GM18507 (cell line): ENCODE measurements at regions not wholly inside any gene's neighbourhood (a gene's known extent, or its start where the extent isn't known, plus 50 kb on each side); places are given as distances from the start of the nearest gene placed in this dataset.

ENCODE experiments used
- DNase-seq: peaks from one replicate; pipeline ENCODE4 v3.0.0; 2011; ENCODE audit warnings: low read depth; ENCODE audit not compliant: insufficient read length; ENCODE audit errors: extremely low spot score
- FAIRE-seq: peaks from 2 replicates; lab custom pipeline; 2011; peaks lifted over from hg19 to GRCh38; lab: Jason Lieb, UNC

DNA sequence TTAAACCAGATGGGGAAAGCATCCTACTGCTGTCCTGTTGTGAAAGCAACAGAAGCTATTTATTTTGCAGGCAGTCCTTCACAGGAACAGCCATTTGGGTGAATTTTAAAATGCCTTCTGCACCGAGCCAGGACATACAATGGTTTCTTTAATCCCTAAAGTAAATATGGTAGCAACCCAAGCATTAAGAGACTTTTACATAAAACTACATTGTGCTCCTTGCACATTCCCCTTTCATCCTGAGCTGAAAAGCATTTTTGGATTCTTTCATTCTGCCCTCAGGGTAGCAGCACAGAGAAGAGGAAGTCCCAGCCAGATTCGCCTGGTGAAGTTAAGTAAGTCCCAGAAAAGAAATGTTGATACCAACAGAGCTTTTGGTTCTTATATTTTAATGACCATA is 84.0 kb upstream of the FAM3C start:
- FAIRE-seq = no peak
- DNase-seq = no peak

DNA sequence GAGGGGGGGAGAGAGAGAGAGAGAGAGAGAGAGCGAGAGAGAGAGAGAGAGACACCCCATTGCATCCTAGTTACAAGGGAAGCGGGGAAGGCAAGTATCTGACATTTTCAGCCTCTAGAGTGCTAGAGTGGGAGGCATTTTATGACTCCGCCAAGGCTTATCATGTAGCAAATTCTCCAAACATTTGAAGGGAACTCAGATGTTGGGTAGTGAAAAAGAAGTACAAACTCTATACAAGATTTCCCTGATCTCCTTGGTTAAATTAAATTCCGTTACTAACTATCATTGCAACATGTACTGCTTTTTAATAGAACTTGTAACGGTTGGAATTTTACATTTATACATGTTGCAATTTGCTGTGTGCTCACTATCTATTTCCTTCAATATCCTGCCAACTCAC is 83.4 kb upstream of the FAM3C start:
- no peak for FAIRE-seq

DNA sequence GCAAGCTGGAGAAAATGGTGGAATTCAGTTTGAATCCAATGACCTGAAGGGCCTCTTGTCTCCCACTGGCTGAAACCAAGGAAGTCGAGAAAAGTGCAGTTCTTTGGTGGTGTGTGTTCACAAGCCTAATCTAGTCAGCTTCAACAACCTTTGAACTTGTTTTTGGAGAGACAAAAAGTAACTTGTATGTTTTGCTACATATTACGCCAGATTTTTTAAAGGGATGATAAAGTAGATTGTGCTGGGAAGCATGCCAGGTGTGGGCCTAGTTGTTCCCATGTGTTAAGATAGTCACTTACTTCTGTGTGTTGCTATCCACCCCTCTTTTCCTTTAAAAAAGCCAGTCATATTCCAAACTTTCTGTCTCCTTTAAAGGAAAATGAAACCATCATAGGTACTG is 79.7 kb upstream of the FAM3C start:
- DNase-seq = no peak
- FAIRE-seq = no peak

More for the DNA sequence above, 83.4 kb upstream of the FAM3C start:
- no peak for DNase-seq

DNA sequence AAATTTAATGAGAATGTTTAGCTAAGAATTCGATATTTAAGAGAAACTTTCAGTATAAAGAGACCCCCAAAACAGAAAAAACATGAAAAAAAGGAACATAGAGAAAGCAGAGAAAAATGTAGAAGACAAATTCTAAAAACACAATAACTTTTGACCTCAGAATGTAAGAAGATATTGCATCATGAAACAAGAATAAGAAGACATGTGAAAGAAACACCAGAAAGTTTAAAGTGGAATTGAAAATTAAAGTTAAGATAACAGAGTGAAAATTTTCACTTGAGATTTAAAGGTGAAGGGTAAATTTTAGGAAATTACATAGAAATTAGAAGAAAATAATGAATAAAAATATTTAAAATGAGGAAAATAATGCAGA is 78.2 kb upstream of the FAM3C start:
- DNase-seq = no peak
- no peak for FAIRE-seq

DNA sequence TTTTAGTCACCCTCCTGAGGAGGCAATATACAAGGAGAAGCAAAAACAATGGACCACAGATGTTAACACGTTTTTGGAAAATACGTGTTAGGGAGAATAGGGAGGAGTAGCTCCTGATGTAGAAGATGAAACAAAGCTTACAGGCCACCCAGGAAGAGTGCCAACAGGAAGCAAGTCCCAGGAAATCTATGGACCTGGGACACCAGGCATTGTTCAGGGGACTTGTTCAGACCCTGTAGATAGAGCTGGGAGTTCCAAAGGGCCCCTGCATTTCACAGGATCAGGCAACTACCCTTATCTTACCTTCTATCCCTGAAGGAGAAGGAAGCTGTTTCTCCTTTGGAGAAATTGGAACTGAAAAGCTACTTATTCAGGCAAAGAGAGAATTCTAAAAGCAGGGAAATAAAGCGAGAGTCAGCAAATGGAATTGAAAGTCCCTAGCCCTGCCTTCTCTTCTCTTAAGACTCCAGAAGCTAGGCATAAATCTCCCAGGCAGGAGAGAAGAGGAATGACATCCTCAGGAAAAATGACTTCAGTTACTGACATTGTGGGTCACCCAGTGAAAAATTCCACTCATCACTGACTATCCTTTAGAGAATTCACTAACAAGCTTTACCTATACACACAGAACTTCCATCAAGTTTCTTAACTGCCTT is 77.7 kb upstream of the FAM3C start:
- no peak for FAIRE-seq
- DNase-seq = no peak

DNA sequence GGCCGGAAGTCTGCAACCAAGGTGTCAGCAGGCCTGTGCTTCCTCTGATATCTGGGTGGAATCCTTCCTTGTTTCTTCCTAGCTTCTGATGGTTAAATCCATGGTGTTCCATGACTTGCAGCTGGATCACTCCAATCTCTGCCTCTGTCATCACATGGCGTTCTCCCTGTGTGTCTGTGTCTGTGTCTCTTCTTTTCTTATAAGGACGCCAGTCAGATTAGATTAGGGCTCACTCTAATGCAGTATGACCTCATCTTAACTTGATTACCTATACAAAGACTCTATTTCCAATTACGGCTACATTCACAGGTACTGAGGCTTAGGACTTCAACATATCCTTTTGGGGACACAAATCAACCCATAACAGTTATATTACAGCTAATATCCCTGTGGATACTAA is 70.3 kb upstream of the FAM3C start:
- FAIRE-seq (no peak), DNase-seq (no peak)

DNA sequence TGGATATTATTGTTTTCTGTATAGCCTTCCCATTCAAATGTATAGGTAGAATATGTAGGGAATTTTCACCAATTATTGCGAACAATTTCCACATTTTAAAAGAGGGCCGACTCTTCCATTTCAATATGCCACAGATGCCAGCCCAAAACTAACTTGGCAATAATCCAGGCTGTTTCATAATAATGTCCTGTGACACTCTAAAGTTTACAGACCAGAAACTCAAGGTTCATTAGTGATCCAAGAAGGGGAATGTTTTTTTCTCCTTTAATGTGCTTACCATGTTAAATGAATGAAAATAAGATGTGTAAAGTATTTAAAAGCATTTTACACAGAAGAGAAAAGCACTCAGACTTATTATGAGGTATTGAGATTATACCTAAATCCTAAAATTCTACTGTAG is 63.0 kb upstream of the FAM3C start:
- DNase-seq (no peak), FAIRE-seq (no peak)

DNA sequence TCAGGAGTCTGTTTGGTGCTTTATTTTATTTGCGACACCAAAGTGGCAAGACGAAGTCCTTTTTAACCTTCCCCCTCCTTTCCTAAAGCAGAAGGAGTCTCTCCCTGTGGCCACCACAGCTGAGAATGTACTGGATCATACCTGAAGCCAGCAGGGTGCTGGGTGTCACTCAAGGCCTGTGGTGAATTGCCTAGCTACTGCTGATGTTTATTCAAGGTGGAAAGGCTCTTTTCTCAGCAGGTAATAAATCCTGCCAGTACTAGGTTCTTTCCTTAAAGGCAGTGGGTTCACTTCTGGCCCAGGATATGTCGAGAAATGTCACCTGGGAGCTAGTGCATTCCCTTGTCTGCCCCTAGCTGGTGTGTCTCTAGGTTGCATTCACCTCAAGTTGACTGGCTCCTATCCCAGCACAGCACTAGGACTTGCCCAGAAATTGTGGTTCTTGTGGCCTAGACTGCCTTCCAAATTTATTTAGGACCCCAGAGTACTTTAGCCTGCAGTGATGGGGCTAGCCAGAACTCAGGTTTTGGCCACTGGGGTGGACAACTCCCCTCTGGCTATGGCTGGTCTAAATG is 60.8 kb upstream of the FAM3C start:
- no peak for DNase-seq
- FAIRE-seq = no peak

DNA sequence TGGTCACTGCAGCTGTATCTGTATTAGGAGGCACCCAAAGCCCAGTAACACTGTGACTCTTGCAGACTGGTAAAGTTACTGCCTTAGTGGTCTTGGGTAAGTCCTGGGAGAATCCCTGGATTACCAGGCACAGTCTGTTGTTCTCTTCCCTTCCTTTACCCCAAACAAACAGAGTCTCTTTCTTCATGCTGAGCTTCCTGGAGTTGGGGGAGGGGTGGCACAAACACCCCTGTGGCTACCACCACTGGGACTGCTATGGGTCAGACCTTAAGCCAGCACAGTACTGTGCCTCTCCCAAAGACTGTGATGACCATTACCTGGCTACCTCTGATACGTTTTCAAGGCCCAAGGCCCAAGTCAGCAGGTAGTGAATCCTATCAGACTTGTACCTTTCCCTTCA is 59.9 kb upstream of the FAM3C start:
- DNase-seq (no peak), FAIRE-seq (no peak)

DNA sequence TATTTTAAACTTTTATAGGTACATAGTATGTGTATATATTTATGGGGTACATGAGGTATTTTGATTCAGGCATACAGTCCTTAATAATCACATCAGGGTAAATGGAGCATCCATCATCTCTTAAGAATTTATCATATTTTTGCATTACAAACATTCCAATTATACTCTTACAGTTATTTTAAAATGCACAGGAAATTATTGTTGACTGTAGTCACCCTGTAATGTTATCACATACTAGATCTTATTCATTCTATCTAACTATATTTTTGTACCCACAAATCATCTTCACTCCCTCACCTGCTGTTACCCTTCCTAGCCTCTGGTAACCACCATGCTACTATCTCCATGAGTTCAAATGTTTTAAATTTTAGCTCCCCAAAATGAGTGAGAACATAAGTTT is 56.3 kb upstream of the FAM3C start:
- FAIRE-seq (no peak), DNase-seq (no peak)

DNA sequence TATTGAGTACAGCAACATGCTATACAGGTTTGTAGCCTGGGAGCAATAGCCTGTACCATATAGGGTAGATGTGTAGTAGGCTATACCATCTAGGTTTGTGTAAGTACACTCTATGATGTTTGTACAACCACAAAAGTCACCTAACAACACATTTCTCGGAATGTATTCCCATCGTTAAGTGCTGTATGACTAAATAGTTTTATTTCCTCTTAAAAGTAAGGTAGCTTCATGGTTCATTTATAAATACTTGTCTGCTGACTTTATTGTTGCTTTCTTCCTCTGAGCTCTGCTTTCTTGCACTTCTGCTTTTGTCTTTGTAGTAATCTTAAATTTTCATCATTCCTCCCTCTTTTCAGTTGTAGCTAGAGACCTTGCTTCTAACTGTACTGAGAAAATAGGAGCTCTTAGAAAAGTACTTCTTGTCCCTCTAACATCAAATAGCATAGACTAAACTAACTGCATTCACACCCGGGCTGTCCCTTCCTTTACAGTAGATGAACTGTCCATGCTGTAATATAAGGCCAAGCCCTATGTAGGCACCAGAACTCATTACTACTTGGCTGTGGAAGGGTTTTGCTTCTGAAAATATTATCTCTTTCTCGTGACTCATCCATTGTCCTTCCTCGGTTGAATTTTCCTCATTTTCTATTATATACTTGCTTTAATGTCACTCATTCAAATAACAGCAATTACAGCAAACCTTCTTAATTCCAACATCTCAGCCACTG is 55.4 kb upstream of the FAM3C start:
- FAIRE-seq = no peak
- no peak for DNase-seq

DNA sequence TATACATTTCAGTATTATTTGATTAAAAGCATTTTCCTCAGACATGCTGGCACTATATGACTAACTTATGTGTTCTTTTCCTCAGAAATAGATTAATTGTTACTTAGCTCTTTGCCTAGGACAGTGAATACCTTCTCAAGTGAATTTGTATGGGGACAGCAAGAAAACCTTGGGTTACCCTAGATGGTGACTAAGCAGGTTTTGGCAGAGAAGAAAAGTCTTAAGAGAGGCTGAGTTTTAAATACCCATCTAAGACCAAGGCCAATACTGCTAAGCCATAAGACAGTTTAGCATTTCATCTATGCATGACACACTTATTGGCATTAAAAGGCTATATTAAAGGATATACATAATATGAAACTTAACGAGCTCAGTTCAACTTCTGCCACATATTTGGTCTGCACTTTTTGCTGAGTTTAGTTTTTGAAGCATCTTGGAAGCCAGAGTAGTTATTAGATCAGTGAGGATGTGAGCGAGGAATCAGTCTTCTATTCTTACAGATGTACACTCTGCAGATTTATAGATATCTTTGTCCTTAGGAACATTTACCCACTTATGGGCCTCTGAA is 54.6 kb upstream of the FAM3C start:
- FAIRE-seq (no peak), DNase-seq (no peak)

DNA sequence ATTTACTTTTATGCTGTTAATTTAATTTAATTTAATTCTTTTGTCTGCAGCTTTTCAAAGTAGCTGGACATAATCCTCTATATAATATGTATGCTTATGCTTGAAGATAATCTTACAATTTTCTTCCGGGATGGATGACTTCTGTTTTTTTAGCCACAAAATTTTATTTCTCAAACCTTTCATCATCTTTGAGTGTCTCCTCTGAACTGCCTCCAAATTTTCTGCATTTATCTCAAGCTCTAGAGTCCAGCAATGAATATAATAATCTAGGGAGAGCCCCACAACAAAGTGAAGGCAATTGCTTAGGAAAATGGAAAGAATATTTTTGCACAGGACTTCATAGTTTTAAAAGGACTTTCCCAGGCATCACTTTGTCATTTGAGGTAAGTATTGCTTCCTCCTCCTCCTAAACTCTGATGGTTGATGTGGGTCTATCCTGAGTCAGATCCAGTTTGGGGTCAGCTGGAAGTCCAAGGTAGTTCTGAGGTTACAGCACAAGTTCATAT is 53.7 kb upstream of the FAM3C start:
- no peak for DNase-seq
- FAIRE-seq = no peak

DNA sequence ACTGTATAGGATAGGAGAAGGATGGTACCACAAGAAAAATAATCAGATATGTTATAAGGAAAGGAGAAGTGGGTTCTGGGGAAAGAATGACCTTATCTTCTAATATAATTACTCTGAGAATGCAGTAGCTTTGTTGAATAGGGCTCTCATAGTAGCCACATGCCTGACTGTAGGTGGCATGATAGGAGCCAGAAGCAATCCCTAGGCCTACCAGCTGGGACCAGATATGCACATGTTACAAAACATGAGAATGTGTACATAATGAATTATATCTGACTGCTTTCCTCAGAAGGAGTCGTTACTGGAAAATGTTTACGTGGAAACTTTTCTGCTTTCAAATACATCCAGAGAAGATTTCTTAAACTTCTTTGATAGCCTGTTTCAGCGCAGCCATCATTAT is 53.2 kb upstream of the FAM3C start:
- FAIRE-seq (no peak), DNase-seq (no peak)

DNA sequence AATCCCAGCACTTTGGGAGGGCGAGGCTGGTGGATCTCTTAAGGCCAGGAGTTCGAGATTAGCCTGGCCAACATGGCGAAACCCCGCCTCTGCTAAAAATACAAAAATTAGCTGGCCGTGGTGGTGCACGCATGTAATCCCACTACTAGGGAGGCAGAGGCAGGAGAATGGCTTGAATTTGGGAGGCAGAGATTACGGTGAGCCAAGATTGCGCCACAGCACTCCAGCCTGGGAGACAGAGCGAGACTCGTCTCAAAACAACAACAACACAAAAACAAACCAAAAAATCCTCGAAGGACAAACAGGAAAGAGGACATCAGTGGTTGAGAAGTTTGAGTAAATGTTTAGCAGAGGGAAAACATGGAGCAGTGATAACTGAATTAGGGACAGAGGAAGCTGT is 52.3 kb upstream of the FAM3C start:
- no peak for DNase-seq
- FAIRE-seq = no peak

DNA sequence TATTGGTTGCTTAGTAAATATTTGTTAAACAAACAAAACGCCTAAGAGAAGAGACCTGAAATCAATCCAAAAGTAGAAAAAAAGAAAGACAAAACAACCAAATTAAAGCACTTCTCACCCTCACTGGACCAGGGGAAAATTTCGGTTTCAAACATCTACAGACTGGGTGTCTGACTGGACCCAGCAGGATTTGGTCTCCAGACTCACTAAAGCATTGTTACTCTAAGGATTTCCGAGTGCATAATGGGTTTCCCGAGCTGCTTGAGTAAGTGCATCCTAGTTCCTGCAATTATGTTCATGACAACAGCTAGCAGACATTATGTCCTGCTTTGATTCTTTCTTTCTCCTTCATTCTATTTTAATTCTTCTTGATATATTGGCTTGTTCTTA is 51.8 kb upstream of the FAM3C start:
- DNase-seq = no peak
- FAIRE-seq = no peak

DNA sequence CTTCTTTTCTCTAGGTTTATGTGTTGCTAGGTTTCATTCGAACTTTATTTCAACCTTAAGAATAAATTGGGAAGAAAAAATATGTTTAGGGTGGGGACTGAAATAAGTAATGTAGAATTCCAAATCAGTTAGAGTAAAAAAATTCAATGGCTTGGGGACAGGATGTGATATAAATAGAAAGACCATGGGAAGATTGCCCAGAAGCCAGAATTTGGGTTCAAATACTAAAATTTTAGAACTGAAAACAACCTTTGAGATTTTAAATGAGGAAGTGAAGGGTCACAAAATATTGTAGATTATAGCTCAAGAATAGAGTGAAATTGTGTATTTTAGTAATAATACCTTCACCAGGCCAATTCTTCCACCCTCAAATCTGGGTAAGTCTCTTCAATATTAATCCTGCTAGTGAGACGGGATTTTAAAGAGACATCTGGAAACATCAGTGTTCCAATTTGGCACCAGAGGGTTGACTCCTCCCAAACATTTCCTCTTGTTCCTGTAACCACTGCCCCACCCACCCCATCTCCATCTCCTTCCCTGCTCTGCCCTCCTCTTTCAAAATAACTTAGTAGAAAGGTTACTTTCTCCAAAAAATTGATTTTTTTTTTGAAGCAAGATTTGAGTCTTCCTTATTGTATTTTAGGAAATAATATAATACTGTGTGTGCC is 51.3 kb upstream of the FAM3C start:
- FAIRE-seq = no peak

DNA sequence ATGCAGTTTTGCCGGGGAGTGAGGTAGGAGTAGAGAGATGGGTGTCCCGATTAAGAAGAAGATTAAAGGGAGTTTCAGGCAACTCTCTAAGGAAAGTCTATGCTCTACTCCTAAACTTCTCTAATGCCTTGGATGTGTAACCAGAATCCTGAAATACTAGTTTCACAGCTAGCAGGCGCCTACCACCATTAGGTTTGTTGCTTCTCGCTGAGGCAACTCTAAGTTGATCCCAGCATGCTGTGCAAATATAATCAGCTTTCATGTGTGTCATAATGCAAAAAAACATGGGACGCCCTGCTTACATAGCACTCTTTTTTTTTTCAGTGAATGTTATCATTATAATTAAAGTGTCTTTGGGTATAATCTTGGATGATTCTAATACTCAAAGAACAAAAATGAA is 50.4 kb upstream of the FAM3C start:
- no peak for FAIRE-seq
- DNase-seq = no peak

More for the DNA sequence above, 51.3 kb upstream of the FAM3C start:
- DNase-seq = no peak
